HCT116 (cell line): ENCODE measurements at regions not wholly inside any gene's neighbourhood (a gene's known extent, or its start where the extent isn't known, plus 50 kb on each side); places are given as distances from the start of the nearest gene placed in this dataset.

Experiments used
- ATAC-seq: fragments of 200-7000 bp; cut with Tn5 transposase; 2 replicates; pipeline ENCODE4 v1.9.1; 2020; ENCODE audit warnings: mild to moderate bottlenecking, moderate library complexity
- BruUV-seq: library from RNA; stranded (reverse); fragments of 400-500 nt; replicated peaks from 2 replicates; lab custom pipeline; 2021; lab: Mats Ljungman, UMichigan
- CTCF ChIA-PET: fragments of 300-600 bp; sonication (Branson Sonifier 250); formaldehyde crosslinking; loops from one replicate; lab custom pipeline; 2021; ENCODE audit warnings: antibody characterized with exemption; lab: Charles Lee
- POLR2A ChIA-PET: fragments of 300-600, 350-600 bp; sonication (Branson Sonifier 250); formaldehyde crosslinking; loops from one replicate; lab custom pipeline; 2021; ENCODE audit warnings: antibody characterized with exemption; lab: Charles Lee
- RAD21 ChIA-PET, 2 experiments: fragments of 300-600 bp; sonication (Branson Sonifier 250); formaldehyde crosslinking; loops; one replicate each; lab custom pipeline; 2023; ENCODE audit warnings: low total read pairs in 2 of 2; ENCODE audit not compliant: uncharacterized antibody in 2 of 2, unreplicated experiment in 2 of 2, low non-redundant PET in 1 of 2; lab: Charles Lee
- DNase-seq: peaks from one replicate; pipeline ENCODE4 v3.0.0-alpha.2; 2010; ENCODE audit warnings: low read depth, low spot score
- H2AFZ ChIP-seq: fragments of 200-600 bp; shearing (Covaris generic), sonication (generic); 2 replicates; pipeline ENCODE4 v1.6.1; 2017; ENCODE audit warnings: low read depth, mixed run types, mixed read lengths, antibody characterized with exemption, low read length; ENCODE audit not compliant: poor library complexity, severe bottlenecking
- H3K27ac ChIP-seq: 2 replicates; pipeline ENCODE4 v1.5.1; 2012; ENCODE audit warnings: low read depth, low read length
- H3K27me3 ChIP-seq: fragments of 200-600 bp; sonication (generic); 2 replicates; pipeline ENCODE4 v1.6.1; 2016; ENCODE audit warnings: mixed run types, low read length, mixed read lengths; ENCODE audit not compliant: insufficient read depth
- H3K36me3 ChIP-seq, 2 experiments: fragments of 200-500 bp in 1 of 2; fragments of 200-600 bp in 1 of 2; sonication (Bioruptor generic) in 1 of 2; sonication (generic) in 1 of 2; 2 replicates each; pipeline versions ENCODE4 v1.5.1 to v1.6.1; 2014 to 2016; ENCODE audit warnings: low read length in 2 of 2, inconsistent platforms in 1 of 2, mixed read lengths in 1 of 2, mixed run types in 1 of 2; ENCODE audit not compliant: insufficient read depth in 2 of 2, control insufficient read depth in 1 of 2
- H3K4me1 ChIP-seq, 2 experiments: fragments of 200-600 bp in 1 of 2; sonication (generic) in 1 of 2; 2 replicates each; pipeline versions ENCODE4 v1.5.1 to v1.6.1; 2012 to 2017; ENCODE audit warnings: low read length in 2 of 2, inconsistent platforms in 1 of 2, mild to moderate bottlenecking in 1 of 2, mixed read lengths in 1 of 2, mixed run types in 1 of 2, moderate library complexity in 1 of 2; ENCODE audit not compliant: insufficient read depth in 2 of 2, control insufficient read depth in 1 of 2
- H3K4me2 ChIP-seq: fragments of 200-600 bp; sonication (generic); 2 replicates; pipeline ENCODE4 v1.6.1; 2017; ENCODE audit warnings: mixed run types, low read length, mixed read lengths
- H3K4me3 ChIP-seq, 2 experiments: fragments of 200-600 bp in 1 of 2; sonication (generic) in 1 of 2; replicated peaks in 1 of 2; 2 replicates each; pipeline ENCODE4 v1.5.1; 2011 to 2016; ENCODE audit warnings: low read length in 2 of 2, control low read depth in 1 of 2, low read depth in 1 of 2, mild to moderate bottlenecking in 1 of 2, mixed read lengths in 1 of 2, mixed run types in 1 of 2
- H3K79me2 ChIP-seq: fragments of 200-600 bp; sonication (generic); 2 replicates; pipeline ENCODE4 v1.6.1; 2017; ENCODE audit warnings: mild to moderate bottlenecking, mixed run types, low read length, moderate library complexity, mixed read lengths; ENCODE audit not compliant: insufficient read depth
- H3K9ac ChIP-seq: fragments of 200-600 bp; sonication (generic); 2 replicates; pipeline ENCODE4 v1.6.1; 2016; ENCODE audit warnings: low read length, mixed read lengths
- H3K9me2 ChIP-seq: fragments of 200-600 bp; sonication (generic), shearing (Covaris generic); 2 replicates; pipeline ENCODE4 v1.6.1; 2017; ENCODE audit warnings: mixed run types, mild to moderate bottlenecking, moderate library complexity; ENCODE audit not compliant: insufficient read depth
- H3K9me3 ChIP-seq, 2 experiments: fragments of 200-500 bp in 1 of 2; fragments of 200-600 bp in 1 of 2; sonication (Bioruptor generic) in 1 of 2; sonication (generic) in 1 of 2; 2 replicates each; pipeline ENCODE4 v1.6.1; 2014 to 2017; ENCODE audit warnings: low read length in 2 of 2, mixed read lengths in 2 of 2, inconsistent platforms in 1 of 2, low read depth in 1 of 2, mild to moderate bottlenecking in 1 of 2, mixed run types in 1 of 2, moderate library complexity in 1 of 2; ENCODE audit not compliant: control insufficient read depth in 1 of 2, insufficient read depth in 1 of 2
- H4K20me1 ChIP-seq: fragments of 200-600 bp; sonication (generic), shearing (Covaris generic); 2 replicates; pipeline ENCODE4 v1.6.1; 2017; ENCODE audit warnings: mixed run types, mild to moderate bottlenecking, moderate library complexity; ENCODE audit not compliant: insufficient read depth
- CEBPB ChIP-seq: IDR thresholded peaks from 2 replicates; pipeline ENCODE4 v1.6.1; 2012; ENCODE audit warnings: low read depth
- EGR1 ChIP-seq: IDR thresholded peaks from 2 replicates; pipeline ENCODE4 v1.6.1; 2012; ENCODE audit warnings: low read depth
- ELF1 ChIP-seq: IDR thresholded peaks from 2 replicates; pipeline ENCODE4 v1.6.1; 2012; ENCODE audit warnings: low read depth, borderline replicate concordance
- EZH2phosphoT487 ChIP-seq: fragments of 200-600 bp; IDR thresholded peaks from 2 replicates; pipeline ENCODE4 v1.6.1; 2018; ENCODE audit warnings: antibody characterized with exemption, borderline replicate concordance
- FOSL1 ChIP-seq: IDR thresholded peaks from 2 replicates; pipeline ENCODE4 v1.6.1; 2012; ENCODE audit warnings: low read depth
- POLR2AphosphoS5 ChIP-seq: IDR thresholded peaks from 2 replicates; pipeline ENCODE4 v1.6.1; 2011; ENCODE audit warnings: mild to moderate bottlenecking, low read depth, low read length, moderate library complexity
- SP1 ChIP-seq: IDR thresholded peaks from 2 replicates; pipeline ENCODE4 v1.6.1; 2012; ENCODE audit warnings: low read depth
- SRF ChIP-seq: IDR thresholded peaks from 2 replicates; pipeline ENCODE4 v1.6.1; 2012; ENCODE audit warnings: low read depth
- TCF7L2 ChIP-seq: IDR thresholded peaks from 2 replicates; pipeline ENCODE4 v1.7.0; 2011; ENCODE audit warnings: borderline replicate concordance, inconsistent platforms; ENCODE audit not compliant: insufficient read depth, insufficient read length; ENCODE audit errors: extremely low read depth
- YY1 ChIP-seq: IDR thresholded peaks from 2 replicates; pipeline ENCODE4 v1.6.1; 2011; ENCODE audit warnings: low read length, low read depth, moderate library complexity, mild to moderate bottlenecking; ENCODE audit not compliant: insufficient replicate concordance; ENCODE audit errors: extremely low read depth
- ZFX ChIP-seq: fragments of 450-650 bp; IDR thresholded peaks from 2 replicates; pipeline ENCODE4 v1.6.1; 2017
- ZNF274 ChIP-seq: fragments of 200-500 bp; sonication (Bioruptor generic); IDR thresholded peaks from 2 replicates; pipeline ENCODE4 v1.6.1; 2014; ENCODE audit warnings: mild to moderate bottlenecking, low read depth, low read length, inconsistent platforms
- intact Hi-C: fragments of 100-400 bp; cut with micrococcal nuclease; formaldehyde crosslinking; loops from 2 replicates; pipeline ENCODE4 v1.10.0; 2022
- TF ChIP-seq, protein P1 (sequence below), 3 experiments: fragments of 200-600 bp in 1 of 3; sonication (generic) in 1 of 3; IDR thresholded peaks in 2 of 3; conservative IDR thresholded peaks in 1 of 3; 2 replicates each; pipeline ENCODE4 v1.5.1; 2012 to 2017; ENCODE audit warnings: low read depth in 2 of 3, low read length in 2 of 3, antibody characterized with exemption in 1 of 3, borderline replicate concordance in 1 of 3, control low read depth in 1 of 3, mild to moderate bottlenecking in 1 of 3, mixed read lengths in 1 of 3, mixed run types in 1 of 3, moderate library complexity in 1 of 3; ENCODE audit not compliant: insufficient read depth in 1 of 3

- Histone ChIP-seq H3K79me2 (no peaks in the 10 kb centered on the region), H3K9me3 (no peaks in the 10 kb centered on the region), H3K9ac (no peak overlapping the region), H3K4me3 (no peak overlapping the region), H3K36me3 (no peaks in the 10 kb centered on the region), H3K27ac (no peak overlapping the region), H3K9me2 (no peaks in the 10 kb centered on the region), H4K20me1 (no peaks in the 10 kb centered on the region), H3K27me3 (no peaks in the 10 kb centered on the region), H3K4me2 (no peak overlapping the region), H3K4me1 (peaks cover 0 to 16% of the 10 kb centered on the region in 2 experiments; a peak in 1 of 4 replicates), H2AFZ (no peak overlapping the region)
- intact Hi-C loops = no loop called here
- no TSS peak for BruUV-seq
- TF ChIP-seq SRF = no peak
- TF ChIP-seq ZNF274 = no peak
- no peak for TF ChIP-seq ELF1
- no peak for TF ChIP-seq FOSL1
- no peak for TF ChIP-seq SP1
- TF ChIP-seq CEBPB = no peak
- no peak for TF ChIP-seq ZFX
- TF ChIP-seq, protein P1, sequence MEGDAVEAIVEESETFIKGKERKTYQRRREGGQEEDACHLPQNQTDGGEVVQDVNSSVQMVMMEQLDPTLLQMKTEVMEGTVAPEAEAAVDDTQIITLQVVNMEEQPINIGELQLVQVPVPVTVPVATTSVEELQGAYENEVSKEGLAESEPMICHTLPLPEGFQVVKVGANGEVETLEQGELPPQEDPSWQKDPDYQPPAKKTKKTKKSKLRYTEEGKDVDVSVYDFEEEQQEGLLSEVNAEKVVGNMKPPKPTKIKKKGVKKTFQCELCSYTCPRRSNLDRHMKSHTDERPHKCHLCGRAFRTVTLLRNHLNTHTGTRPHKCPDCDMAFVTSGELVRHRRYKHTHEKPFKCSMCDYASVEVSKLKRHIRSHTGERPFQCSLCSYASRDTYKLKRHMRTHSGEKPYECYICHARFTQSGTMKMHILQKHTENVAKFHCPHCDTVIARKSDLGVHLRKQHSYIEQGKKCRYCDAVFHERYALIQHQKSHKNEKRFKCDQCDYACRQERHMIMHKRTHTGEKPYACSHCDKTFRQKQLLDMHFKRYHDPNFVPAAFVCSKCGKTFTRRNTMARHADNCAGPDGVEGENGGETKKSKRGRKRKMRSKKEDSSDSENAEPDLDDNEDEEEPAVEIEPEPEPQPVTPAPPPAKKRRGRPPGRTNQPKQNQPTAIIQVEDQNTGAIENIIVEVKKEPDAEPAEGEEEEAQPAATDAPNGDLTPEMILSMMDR (IDR thresholded peaks at IDR 0.05 in 2 of 3, conservative IDR thresholded peaks at IDR 0.05 in 1 of 3; ENCODE audit: borderline replicate concordance in 1 of 3, insufficient read depth in 1 of 3, low read depth in 2 of 3, low read length in 2 of 3) = no peak
- no peak for TF ChIP-seq EZH2phosphoT487
- no peak for TF ChIP-seq POLR2AphosphoS5
- TF ChIP-seq EGR1 = no peak
- no peak for TF ChIP-seq TCF7L2
- TF ChIP-seq YY1 = no peak
- RAD21 ChIA-PET = no interaction called here
- POLR2A ChIA-PET = no interaction called here
- CTCF ChIA-PET = no interaction called here
- ATAC-seq (no peak), DNase-seq (no peak)
These were observed 97.5 kb upstream of the RPS6KA2 start for GRCh38 chr6:166724576-166724975.
